Mesenteric fat pad (tissue), 1 donor: ENCODE measurements at regions not wholly inside any gene's neighbourhood (a gene's known extent, or its start where the extent isn't known, plus 50 kb on each side); places are given as distances from the start of the nearest gene placed in this dataset.
"Not testable (repeated sequence)": the region's sequence is repeated elsewhere in the genome, so short reads cannot be mapped to it uniquely, and the experiment has no call there.

ENCODE experiments used
- DNase-seq: peaks from one replicate; pipeline ENCODE4 v3.0.0-alpha.2; 2020; ENCODE audit warnings: low spot score
- donor health status: DM: yes; HTN: yes; CAD: no.

GRCh38 chrX:9377216-9377615 lies 87.6 kb upstream of the TBL1X start:
- not testable (repeated sequence) for DNase-seq

- DNase-seq = no peak
Measured at GRCh38 chrX:9378980-9379696, 85.7 kb upstream of the TBL1X start.

DNA sequence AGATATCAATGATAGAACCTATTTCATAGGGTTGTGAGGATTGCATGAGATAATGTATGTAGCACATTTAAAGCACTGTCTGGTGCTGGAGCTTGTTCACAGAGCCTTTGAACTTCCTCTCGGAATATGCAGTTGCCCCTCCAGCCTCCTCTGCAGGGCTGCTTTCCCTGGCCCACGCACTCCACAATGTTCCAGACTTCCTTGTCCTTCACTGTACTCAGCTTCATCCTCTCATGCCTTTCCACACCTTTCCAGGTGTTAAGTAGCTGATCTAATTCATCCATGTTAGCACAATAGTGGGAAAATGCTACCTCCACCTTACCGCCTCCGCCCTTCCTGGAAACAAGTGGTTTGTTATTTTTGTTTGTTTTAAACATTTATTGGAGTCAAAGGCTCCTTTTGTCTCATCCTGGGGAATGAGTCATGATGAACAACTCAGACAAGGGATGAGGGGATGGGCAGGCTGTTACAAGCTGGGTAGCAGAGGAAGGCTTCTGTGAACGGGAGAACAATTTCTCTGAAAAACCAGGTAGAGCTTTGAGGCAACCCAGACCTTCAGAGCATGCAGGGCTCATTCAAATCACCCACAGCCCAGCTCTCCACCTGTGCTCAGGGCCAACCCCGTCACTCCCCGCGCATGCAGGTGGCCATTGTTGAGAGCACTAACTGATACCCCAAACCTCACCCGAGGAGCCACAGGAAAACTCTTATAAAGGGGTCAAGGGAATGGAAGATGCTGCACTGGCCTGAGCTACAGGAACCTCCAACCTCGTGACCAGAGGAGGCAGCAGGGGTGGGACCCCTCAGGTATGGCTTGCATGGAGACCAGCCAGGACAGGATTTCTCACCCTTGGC lies 84.9 kb upstream of the TBL1X start:
- no peak for DNase-seq

DNA sequence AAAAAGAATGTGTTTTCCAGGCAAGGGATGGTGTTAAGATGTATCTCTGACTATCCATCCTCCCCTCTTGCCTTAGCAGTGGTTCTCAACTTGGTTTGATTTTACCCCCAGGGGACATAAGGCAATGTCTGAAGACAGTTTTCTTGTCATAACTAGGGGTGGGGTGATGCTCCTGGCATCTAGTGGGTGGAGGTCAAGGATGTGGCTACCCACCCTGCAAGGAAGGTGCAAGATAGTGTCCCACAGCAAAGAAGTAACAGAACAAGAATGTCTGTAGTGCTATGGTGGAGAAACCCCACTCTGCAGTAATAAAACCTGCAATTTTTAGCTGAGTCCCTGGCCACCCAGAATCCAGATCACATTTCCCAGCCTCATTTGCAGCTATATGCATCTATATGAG lies 81.2 kb upstream of the TBL1X start:
- DNase-seq = no peak

GRCh38 chrX:9388450-9388849 lies 76.4 kb upstream of the TBL1X start:
- no peak for DNase-seq

GRCh38 chrX:9390121-9390520 lies 74.7 kb upstream of the TBL1X start:
- DNase-seq = no peak

- DNase-seq = no peak
Measured at GRCh38 chrX:9390693-9391368, 74.0 kb upstream of the TBL1X start.

DNA sequence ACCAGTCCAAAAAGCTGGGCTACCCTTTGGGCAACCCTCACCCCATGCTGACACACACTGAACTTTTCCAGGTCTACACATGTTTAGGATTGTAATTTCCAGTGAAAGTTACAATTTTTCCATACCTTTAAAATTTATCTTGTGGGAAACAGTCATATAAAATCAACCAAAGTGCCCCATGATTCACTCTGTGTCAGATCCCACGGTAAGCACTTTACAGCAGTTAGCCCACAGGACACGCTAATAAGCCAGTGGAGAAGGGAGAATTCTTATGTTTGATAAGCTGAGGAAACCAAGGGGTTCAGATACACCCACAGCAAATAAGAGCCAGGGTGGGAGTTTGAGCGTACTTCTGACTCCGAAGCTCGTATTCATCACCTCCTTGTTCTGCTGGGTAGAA lies 72.4 kb upstream of the TBL1X start:
- DNase-seq = no peak

DNA sequence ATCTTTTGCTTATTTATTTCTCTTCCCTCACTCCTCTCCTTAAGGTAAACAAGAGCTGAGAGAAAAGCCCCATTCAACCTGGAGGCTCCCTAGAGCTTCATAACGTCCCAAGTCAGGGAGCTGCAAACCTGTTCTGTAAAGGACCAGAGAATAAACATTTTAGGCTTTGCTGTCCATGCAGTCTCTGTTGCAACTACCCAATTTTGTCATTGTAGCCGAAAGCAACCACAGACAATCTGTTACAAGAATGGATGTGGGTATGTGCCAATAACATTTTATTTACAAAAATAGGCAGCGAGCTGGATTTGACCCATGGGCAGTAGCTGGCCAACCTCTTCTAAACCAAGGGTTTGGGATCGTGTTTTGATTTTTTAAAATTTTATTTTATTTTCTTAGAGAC lies 71.3 kb upstream of the TBL1X start:
- no peak for DNase-seq

DNA sequence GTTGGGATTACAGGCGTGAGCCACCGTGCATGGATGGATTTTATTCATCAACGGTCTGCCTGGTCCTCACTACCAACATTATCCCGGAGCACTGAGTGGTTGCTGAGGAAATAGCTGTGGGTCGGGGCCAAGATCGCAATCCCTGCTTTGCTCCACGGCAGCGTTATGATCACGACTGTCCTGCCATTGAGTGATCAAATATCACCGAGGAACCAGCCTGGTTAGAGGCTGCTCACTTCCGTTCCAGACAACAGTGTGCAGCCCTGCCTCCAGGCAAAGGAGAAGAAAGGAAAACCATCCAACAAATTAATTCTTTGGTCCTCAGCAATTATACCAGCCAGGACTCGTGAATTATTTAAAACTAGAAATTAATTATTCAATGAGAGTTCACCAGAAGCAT lies 70.6 kb upstream of the TBL1X start:
- no peak for DNase-seq

GRCh38 chrX:9396930-9397329 lies 67.9 kb upstream of the TBL1X start:
- DNase-seq = no peak

GRCh38 chrX:9401051-9401450 lies 63.8 kb upstream of the TBL1X start:
- no peak for DNase-seq

DNA sequence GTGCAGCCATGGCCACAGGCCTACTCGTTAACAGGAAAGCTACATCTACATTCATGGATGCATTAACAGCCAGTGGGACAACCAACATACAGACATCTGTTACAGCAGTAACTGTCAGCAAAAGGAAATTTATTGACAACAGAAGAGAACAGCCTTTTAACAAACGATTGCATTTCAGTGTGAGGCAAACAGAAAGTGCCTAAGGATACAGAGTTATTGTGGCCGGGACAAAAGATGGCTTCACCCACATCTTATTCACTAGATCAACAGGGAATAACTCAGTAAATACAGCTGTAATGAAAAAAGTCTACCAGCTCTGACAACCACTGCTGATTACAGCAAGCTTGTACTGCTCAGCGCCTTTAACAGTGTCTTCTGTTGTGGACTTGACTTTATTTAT lies 61.5 kb upstream of the TBL1X start:
- DNase-seq = no peak

GRCh38 chrX:9405635-9406034 lies 59.2 kb upstream of the TBL1X start:
- DNase-seq = peak; percentile 90

DNA sequence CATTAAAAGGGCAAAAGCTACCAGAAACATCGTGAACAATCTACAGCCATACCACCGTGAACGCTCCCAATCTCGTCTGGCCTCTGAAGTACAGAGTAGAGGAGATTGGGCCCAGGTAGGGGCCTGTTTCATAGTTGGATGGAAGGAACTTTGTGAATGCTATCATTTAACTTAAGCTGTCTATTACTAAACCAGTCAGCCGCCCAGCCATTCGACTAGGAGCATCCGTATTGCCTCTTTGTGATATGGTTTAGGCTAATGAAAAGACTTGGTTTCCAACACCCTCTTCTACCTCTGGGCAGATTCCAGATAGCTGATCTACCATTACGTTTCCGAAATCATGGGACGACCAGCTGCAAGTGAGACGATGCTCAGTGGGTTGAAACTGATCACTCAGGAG lies 54.0 kb upstream of the TBL1X start:
- not testable (repeated sequence) for DNase-seq

- DNase-seq = not testable (repeated sequence)
Measured at GRCh38 chrX:9411682-9412081, 53.2 kb upstream of the TBL1X start.

DNA sequence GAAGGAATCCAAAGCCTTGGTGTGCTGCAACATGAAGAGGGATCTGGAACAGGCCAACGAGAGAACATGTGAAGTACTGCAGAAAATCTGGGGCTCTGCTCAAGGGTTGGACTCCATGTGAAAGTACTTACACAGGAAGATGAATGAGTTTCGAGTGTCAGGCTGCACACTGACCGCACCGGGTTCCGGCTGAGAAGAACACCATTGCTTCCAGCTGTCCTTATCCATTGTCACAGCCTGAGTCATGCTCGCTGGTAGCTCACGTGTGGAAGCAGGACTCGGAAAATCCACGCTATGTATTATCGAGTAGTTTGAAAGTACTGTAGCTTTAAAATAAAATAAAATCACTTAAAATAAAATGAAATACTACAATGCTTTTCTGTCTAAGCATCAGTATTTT lies 50.4 kb upstream of the TBL1X start:
- DNase-seq = no peak
